PC-9 (cell line): ENCODE measurements at regions not wholly inside any gene's neighbourhood (a gene's known extent, or its start where the extent isn't known, plus 50 kb on each side); places are given as distances from the start of the nearest gene placed in this dataset.

Source experiments
- CTCF ChIP-seq: fragments of 200-600 bp; sonication (generic); conservative IDR thresholded peaks from 2 replicates; pipeline ENCODE4 v1.6.1; 2017; ENCODE audit warnings: mixed run types, antibody characterized with exemption, mild to moderate bottlenecking, moderate library complexity
- EZH2 ChIP-seq: fragments of 200-600 bp; sonication (generic); IDR thresholded peaks from 2 replicates; pipeline ENCODE4 v1.8.0; 2017; ENCODE audit warnings: antibody characterized with exemption, low read depth

- TF ChIP-seq CTCF (no peak), EZH2 (no peak)
These were observed 107.3 kb upstream of the RAI2 start for GRCh38 chrX:17968367-17968766.
